Lower lobe of right lung (tissue), 2 donors: ENCODE measurements at regions not wholly inside any gene's neighbourhood (a gene's known extent, or its start where the extent isn't known, plus 50 kb on each side); places are given as distances from the start of the nearest gene placed in this dataset.

Experiments used
- ATAC-seq, 2 donors: fragments of 200-7000 bp; cut with Tn5 transposase; one replicate each; pipeline ENCODE4 v1.9.1; 2020 to 2022; ENCODE audit warnings: mild to moderate bottlenecking in 2 of 2, moderate library complexity in 2 of 2
- DNase-seq: peaks from one replicate; pipeline ENCODE4 v3.0.0-alpha.2; 2020
- H3K27ac ChIP-seq: fragments of 200-600 bp; one replicate; pipeline ENCODE4 v1.8.0; 2022
- H3K27me3 ChIP-seq: fragments of 200-600 bp; one replicate; pipeline ENCODE4 v1.8.0; 2022; ENCODE audit warnings: low read depth
- H3K36me3 ChIP-seq: fragments of 200-600 bp; one replicate; pipeline ENCODE4 v1.8.0; 2022; ENCODE audit warnings: mild to moderate bottlenecking
- H3K4me1 ChIP-seq: fragments of 200-600 bp; one replicate; pipeline ENCODE4 v1.8.0; 2022
- H3K4me3 ChIP-seq: fragments of 200-600 bp; one replicate; pipeline ENCODE4 v1.8.0; 2022; ENCODE audit warnings: mild to moderate bottlenecking
- H3K9me3 ChIP-seq: fragments of 200-600 bp; one replicate; pipeline ENCODE4 v1.8.0; 2022
- intact Hi-C: fragments of 100-400 bp; cut with DNase I; formaldehyde crosslinking; loops from one replicate; pipeline ENCODE4 v1.11.0; 2022
- TF ChIP-seq, protein P1 (sequence below): fragments of 200-600 bp; IDR thresholded peaks from one replicate; pipeline ENCODE4 v1.8.0; 2022; ENCODE audit warnings: antibody characterized with exemption, mild to moderate bottlenecking
- donor health status: DM: no; HTN: yes; CAD: no; lungs with severe emphysema.

DNA sequence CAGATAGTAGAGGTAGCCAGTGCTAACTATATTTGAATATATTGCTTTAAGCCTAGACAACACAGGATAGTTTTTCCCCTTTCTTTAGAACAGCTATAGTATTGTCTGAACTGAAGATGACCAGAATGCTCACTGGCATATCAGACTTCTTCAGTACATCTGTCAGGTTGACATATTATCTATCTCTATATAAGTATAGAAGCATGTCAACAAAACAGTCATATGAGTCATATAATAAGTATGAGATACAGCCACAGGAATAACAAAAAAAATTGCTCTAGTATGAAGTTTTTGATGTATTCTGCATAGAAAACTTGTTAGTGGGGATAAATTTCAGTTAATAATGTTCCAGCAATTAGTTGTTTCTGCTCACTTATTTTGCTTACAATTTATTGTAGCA, 767.7 kb downstream of the LRFN5 start:
- ATAC-seq = no peak
- H3K4me1 ChIP-seq = no peaks in the 10 kb centered on the region
- no peaks in the 10 kb centered on the region for H3K9me3 ChIP-seq
- no peak for DNase-seq
- H3K4me3 ChIP-seq = no peak overlapping the region
- TF ChIP-seq, protein P1, sequence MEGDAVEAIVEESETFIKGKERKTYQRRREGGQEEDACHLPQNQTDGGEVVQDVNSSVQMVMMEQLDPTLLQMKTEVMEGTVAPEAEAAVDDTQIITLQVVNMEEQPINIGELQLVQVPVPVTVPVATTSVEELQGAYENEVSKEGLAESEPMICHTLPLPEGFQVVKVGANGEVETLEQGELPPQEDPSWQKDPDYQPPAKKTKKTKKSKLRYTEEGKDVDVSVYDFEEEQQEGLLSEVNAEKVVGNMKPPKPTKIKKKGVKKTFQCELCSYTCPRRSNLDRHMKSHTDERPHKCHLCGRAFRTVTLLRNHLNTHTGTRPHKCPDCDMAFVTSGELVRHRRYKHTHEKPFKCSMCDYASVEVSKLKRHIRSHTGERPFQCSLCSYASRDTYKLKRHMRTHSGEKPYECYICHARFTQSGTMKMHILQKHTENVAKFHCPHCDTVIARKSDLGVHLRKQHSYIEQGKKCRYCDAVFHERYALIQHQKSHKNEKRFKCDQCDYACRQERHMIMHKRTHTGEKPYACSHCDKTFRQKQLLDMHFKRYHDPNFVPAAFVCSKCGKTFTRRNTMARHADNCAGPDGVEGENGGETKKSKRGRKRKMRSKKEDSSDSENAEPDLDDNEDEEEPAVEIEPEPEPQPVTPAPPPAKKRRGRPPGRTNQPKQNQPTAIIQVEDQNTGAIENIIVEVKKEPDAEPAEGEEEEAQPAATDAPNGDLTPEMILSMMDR = no peak
- no peaks in the 10 kb centered on the region for H3K36me3 ChIP-seq
- intact Hi-C loops = no loop called here
- no peaks in the 10 kb centered on the region for H3K27me3 ChIP-seq
- no peak overlapping the region for H3K27ac ChIP-seq

DNA sequence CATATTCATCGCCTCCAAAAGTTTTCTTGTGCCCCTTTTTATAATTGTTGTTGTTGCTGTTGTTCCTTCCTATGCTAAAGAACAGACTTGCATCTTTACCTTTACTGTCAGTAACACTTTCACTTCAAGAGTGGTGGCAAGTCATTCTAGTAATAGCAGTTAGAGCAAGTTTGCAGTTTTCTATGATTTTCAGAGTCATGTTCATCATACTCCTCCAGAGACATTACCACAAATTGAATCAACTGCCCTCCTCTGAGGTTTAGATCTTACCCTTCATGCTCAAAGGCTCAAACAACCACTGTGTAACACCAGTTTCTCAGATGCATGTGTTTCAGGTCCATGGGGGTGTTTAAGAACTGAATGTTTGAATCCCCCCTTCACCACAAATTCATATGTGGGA, 763.4 kb downstream of the LRFN5 start:
- ATAC-seq = no peak
- intact Hi-C loops = no loop called here
- Histone ChIP-seq H3K27ac (no peak overlapping the region), H3K4me3 (no peak overlapping the region), H3K27me3 (no peaks in the 10 kb centered on the region), H3K4me1 (no peaks in the 10 kb centered on the region), H3K36me3 (no peaks in the 10 kb centered on the region), H3K9me3 (no peaks in the 10 kb centered on the region)
- TF ChIP-seq, protein P1 = no peak
- no peak for DNase-seq

DNA sequence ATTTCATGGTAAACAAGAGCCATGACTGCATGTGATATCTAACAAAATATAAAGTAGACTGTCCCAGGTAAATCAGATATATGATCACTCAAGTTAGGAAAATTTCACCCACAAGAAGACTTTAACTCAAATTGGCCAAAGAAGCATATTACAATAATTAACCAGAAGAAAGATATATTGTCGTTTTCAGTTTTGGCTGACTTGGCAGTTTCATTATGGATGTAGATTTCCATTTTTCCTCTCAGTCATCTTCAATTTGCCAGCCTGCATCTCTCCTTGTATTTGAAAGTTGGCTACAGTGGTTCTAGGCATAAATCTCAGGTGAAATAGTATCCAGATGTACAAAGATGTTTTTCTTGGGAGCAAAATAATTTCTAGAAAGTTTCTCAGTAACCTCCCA, 761.6 kb downstream of the LRFN5 start:
- ATAC-seq = no peak

DNA sequence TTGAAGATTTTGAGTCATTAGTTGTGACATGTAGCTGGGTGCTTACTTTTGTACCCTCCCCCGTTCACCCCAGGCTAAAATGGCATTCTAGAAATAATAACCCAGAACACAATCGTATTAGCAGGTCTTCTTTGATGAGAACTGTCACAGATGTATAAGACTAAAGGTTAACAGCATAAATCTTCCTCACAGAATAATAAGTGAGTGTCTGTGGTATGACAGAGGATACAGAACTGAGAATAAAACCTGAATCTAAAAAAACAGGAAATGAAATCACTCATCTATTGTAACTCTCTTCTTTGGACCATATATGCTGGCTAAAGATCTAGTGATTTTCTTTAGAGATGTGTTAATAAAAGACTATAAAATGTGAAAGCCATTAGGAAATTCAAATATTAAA, 746.6 kb downstream of the LRFN5 start:
- ATAC-seq (no peak), DNase-seq (no peak)
- Histone ChIP-seq H3K36me3 (no peaks in the 10 kb centered on the region), H3K4me3 (no peak overlapping the region), H3K4me1 (no peaks in the 10 kb centered on the region), H3K27me3 (no peaks in the 10 kb centered on the region), H3K27ac (no peak overlapping the region), H3K9me3 (no peaks in the 10 kb centered on the region)
- TF ChIP-seq, protein P1 = no peak
- intact Hi-C loops = no loop called here

More for the DNA sequence above, 761.6 kb downstream of the LRFN5 start:
- intact Hi-C loops = no loop called here
- Histone ChIP-seq H3K9me3 (no peaks in the 10 kb centered on the region), H3K27me3 (no peaks in the 10 kb centered on the region), H3K4me3 (no peak overlapping the region), H3K4me1 (no peaks in the 10 kb centered on the region), H3K27ac (no peak overlapping the region), H3K36me3 (no peaks in the 10 kb centered on the region)
- no peak for DNase-seq
- TF ChIP-seq, protein P1 = no peak

DNA sequence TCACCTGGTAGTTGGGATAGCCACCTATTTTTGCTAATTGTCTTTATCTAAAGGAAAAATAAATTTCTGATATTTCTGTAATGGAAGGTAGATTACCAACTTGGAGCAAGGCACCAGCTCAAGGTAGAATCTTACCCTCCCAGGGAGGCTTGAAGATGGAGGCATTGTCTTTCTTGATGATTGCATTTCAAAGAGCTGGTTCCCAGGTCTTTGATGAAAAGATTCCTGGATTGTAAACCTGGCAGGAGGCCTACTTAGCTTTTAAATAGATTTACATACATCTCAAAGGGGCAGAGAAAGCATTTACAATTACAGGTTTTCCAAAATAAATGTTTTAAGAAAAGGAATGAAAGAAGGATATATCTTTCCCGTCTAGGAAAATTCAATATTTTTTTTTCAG, 729.2 kb downstream of the LRFN5 start:
- Histone ChIP-seq H3K9me3 (no peaks in the 10 kb centered on the region), H3K27ac (no peak overlapping the region), H3K4me3 (no peak overlapping the region), H3K36me3 (no peaks in the 10 kb centered on the region), H3K4me1 (no peaks in the 10 kb centered on the region), H3K27me3 (no peaks in the 10 kb centered on the region)
- no peak for ATAC-seq
- TF ChIP-seq, protein P1 = no peak
- no peak for DNase-seq
- intact Hi-C loops = no loop called here

DNA sequence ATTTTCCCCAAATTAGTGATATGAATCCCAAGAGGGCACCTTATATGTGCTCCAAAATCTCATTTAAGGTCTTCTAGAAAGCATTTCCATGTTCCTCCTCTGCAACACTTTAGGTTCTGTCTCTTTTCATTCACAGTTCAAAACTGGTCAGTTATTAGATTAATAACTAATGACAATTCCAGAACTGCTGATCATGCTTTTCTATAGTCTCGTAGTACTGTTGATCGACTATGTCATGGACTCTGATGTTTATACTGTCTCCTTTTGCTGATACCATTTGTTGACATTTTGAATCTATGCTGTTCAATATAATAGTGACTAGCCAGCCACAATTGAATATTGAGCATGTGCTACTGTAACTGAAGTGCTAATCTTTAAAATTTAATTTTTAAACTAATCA, 728.3 kb downstream of the LRFN5 start:
- intact Hi-C loops = no loop called here

More for the DNA sequence above, 728.3 kb downstream of the LRFN5 start:
- TF ChIP-seq, protein P1 = no peak
- no peak for ATAC-seq
- Histone ChIP-seq H3K36me3 (no peaks in the 10 kb centered on the region), H3K4me1 (no peaks in the 10 kb centered on the region), H3K4me3 (no peak overlapping the region), H3K27me3 (no peaks in the 10 kb centered on the region), H3K9me3 (no peaks in the 10 kb centered on the region), H3K27ac (no peak overlapping the region)
- no peak for DNase-seq
